Activated T-cell treated with anti-CD3 and anti-CD28 coated beads, Interleukin-2, amount 50 U/mL, for 72 hours (primary cell): ENCODE measurements at regions not wholly inside any gene's neighbourhood (a gene's known extent, or its start where the extent isn't known, plus 50 kb on each side); places are given as distances from the start of the nearest gene placed in this dataset.

Experiments used
- ATAC-seq, 2 donors: fragments of 150-1000 bp; cut with Tn5 transposase; replicated peaks in 1 of 2; 2 replicates each; pipeline ENCODE4 v1.10.0; 2021; ENCODE audit warnings: moderate library complexity in 2 of 2, mild to moderate bottlenecking in 1 of 2
- DNase-seq, 2 donors: peaks; one replicate each; pipeline ENCODE4 v3.0.0; 2021 to 2022; ENCODE audit warnings: mixed read lengths in 1 of 2
- H3K27ac Mint-ChIP-seq: one replicate; pipeline ENCODE4 v1.8.0; 2022; ENCODE audit warnings: mild to moderate bottlenecking, moderate library complexity, mixed read lengths
- H3K27me3 Mint-ChIP-seq: one replicate; pipeline ENCODE4 v1.8.0; 2022; ENCODE audit warnings: low read depth, mixed read lengths
- H3K36me3 Mint-ChIP-seq, 2 donors: one replicate each; pipeline ENCODE4 v1.8.0; 2022; ENCODE audit warnings: mixed read lengths in 2 of 2, mild to moderate bottlenecking in 1 of 2; ENCODE audit not compliant: insufficient read depth in 2 of 2
- H3K4me1 Mint-ChIP-seq: one replicate; pipeline ENCODE4 v1.8.0; 2022; ENCODE audit warnings: low read depth, mixed read lengths
- H3K4me3 Mint-ChIP-seq, 2 donors: one replicate each; pipeline ENCODE4 v1.8.0; 2022; ENCODE audit warnings: mild to moderate bottlenecking in 2 of 2, mixed read lengths in 2 of 2, moderate library complexity in 2 of 2
- H3K9me3 Mint-ChIP-seq, 2 donors: one replicate each; pipeline ENCODE4 v1.8.0; 2022; ENCODE audit warnings: mixed read lengths in 2 of 2

- Mint-ChIP-seq H3K36me3 (no peaks in the 10 kb centered on the region), H3K9me3 (peaks cover 0 to 1% of the 10 kb centered on the region in 2 donors), H3K4me1 (no peaks in the 10 kb centered on the region), H3K4me3 (no peak overlapping the region), H3K27me3 (no peaks in the 10 kb centered on the region), H3K27ac (no peak overlapping the region)
- DNase-seq (no peak), ATAC-seq (no peak)
Observed at GRCh38 chr3:95456835-95457234, 1357.6 kb upstream of the EPHA6 start.

- Mint-ChIP-seq H3K27ac (no peak overlapping the region), H3K27me3 (no peaks in the 10 kb centered on the region), H3K4me1 (no peaks in the 10 kb centered on the region), H3K4me3 (no peak overlapping the region), H3K36me3 (no peaks in the 10 kb centered on the region), H3K9me3 (peaks cover 0 to 4% of the 10 kb centered on the region in 2 donors)
- ATAC-seq (no peak), DNase-seq (no peak)
Observed at GRCh38 chr3:95459706-95460105, 1354.7 kb upstream of the EPHA6 start.

- Mint-ChIP-seq H3K36me3 (no peaks in the 10 kb centered on the region), H3K4me3 (no peak overlapping the region), H3K27ac (no peak overlapping the region), H3K9me3 (peaks cover 0 to 4% of the 10 kb centered on the region in 2 donors), H3K27me3 (no peaks in the 10 kb centered on the region), H3K4me1 (no peaks in the 10 kb centered on the region)
- DNase-seq (no peak), ATAC-seq (no peak)
Observed at GRCh38 chr3:95460274-95460673, 1354.1 kb upstream of the EPHA6 start.

- no peaks in the 10 kb centered on the region for H3K27me3 Mint-ChIP-seq
- no peaks in the 10 kb centered on the region for H3K4me1 Mint-ChIP-seq
- H3K4me3 Mint-ChIP-seq: no peak overlapping the region
- ATAC-seq: no peak
- no peak overlapping the region for H3K27ac Mint-ChIP-seq
- peaks cover 1 to 5% of the 10 kb centered on the region in 2 donors for H3K9me3 Mint-ChIP-seq
- H3K36me3 Mint-ChIP-seq: no peaks in the 10 kb centered on the region
- no peak for DNase-seq
Observed at GRCh38 chr3:95462161-95462560, 1352.2 kb upstream of the EPHA6 start.

GRCh38 chr3:95464346-95464745, 1350.0 kb upstream of the EPHA6 start:
- H3K9me3 Mint-ChIP-seq: peaks cover 5 to 6% of the 10 kb centered on the region in 2 donors
- H3K36me3 Mint-ChIP-seq: no peaks in the 10 kb centered on the region
- DNase-seq (no peak), ATAC-seq (no peak)
- no peak overlapping the region for H3K4me3 Mint-ChIP-seq
- H3K4me1 Mint-ChIP-seq: no peaks in the 10 kb centered on the region
- no peak overlapping the region for H3K27ac Mint-ChIP-seq
- H3K27me3 Mint-ChIP-seq: no peaks in the 10 kb centered on the region

GRCh38 chr3:95468331-95468730, 1346.1 kb upstream of the EPHA6 start:
- Mint-ChIP-seq H3K27me3 (no peaks in the 10 kb centered on the region), H3K9me3 (peaks cover 4 to 6% of the 10 kb centered on the region in 2 donors), H3K4me3 (no peak overlapping the region), H3K4me1 (no peaks in the 10 kb centered on the region), H3K27ac (no peak overlapping the region), H3K36me3 (no peaks in the 10 kb centered on the region)
- ATAC-seq: no peak
- DNase-seq: no peak

- Mint-ChIP-seq H3K4me1 (no peaks in the 10 kb centered on the region), H3K27me3 (no peaks in the 10 kb centered on the region), H3K27ac (no peak overlapping the region), H3K36me3 (no peaks in the 10 kb centered on the region), H3K9me3 (no peaks in the 10 kb centered on the region), H3K4me3 (no peak overlapping the region)
- DNase-seq: no peak
- no peak for ATAC-seq
Observed at GRCh38 chr3:95474338-95474737, 1340.1 kb upstream of the EPHA6 start.

- Mint-ChIP-seq H3K4me3 (no peak overlapping the region), H3K27ac (no peak overlapping the region), H3K9me3 (no peaks in the 10 kb centered on the region), H3K4me1 (no peaks in the 10 kb centered on the region), H3K27me3 (no peaks in the 10 kb centered on the region), H3K36me3 (no peaks in the 10 kb centered on the region)
- DNase-seq (no peak), ATAC-seq (no peak)
Observed at GRCh38 chr3:95476534-95476933, 1337.9 kb upstream of the EPHA6 start.

GRCh38 chr3:95506174-95506573, 1308.2 kb upstream of the EPHA6 start:
- ATAC-seq: no peak
- no peak overlapping the region for H3K27ac Mint-ChIP-seq
- no peaks in the 10 kb centered on the region for H3K4me1 Mint-ChIP-seq
- H3K9me3 Mint-ChIP-seq: peaks cover 0 to 2% of the 10 kb centered on the region in 2 donors
- H3K4me3 Mint-ChIP-seq: no peak overlapping the region
- H3K27me3 Mint-ChIP-seq: no peaks in the 10 kb centered on the region
- no peak for DNase-seq
- H3K36me3 Mint-ChIP-seq: no peaks in the 10 kb centered on the region

GRCh38 chr3:95508124-95508523, 1306.3 kb upstream of the EPHA6 start:
- no peaks in the 10 kb centered on the region for H3K4me1 Mint-ChIP-seq
- peaks cover 0 to 2% of the 10 kb centered on the region in 2 donors for H3K9me3 Mint-ChIP-seq
- no peak for ATAC-seq

GRCh38 chr3:95511828-95512227, 1302.6 kb upstream of the EPHA6 start:
- Mint-ChIP-seq H3K36me3 (no peaks in the 10 kb centered on the region), H3K27ac (no peak overlapping the region), H3K4me1 (no peaks in the 10 kb centered on the region), H3K27me3 (no peaks in the 10 kb centered on the region), H3K4me3 (no peak overlapping the region), H3K9me3 (peaks cover 2 to 5% of the 10 kb centered on the region in 2 donors)
- ATAC-seq: no peak
- no peak for DNase-seq

More at GRCh38 chr3:95508124-95508523, 1306.3 kb upstream of the EPHA6 start:
- no peak overlapping the region for H3K4me3 Mint-ChIP-seq
- no peak overlapping the region for H3K27ac Mint-ChIP-seq
- H3K36me3 Mint-ChIP-seq: no peaks in the 10 kb centered on the region
- no peak for DNase-seq
- H3K27me3 Mint-ChIP-seq: no peaks in the 10 kb centered on the region

GRCh38 chr3:95514260-95514659, 1300.1 kb upstream of the EPHA6 start:
- H3K4me3 Mint-ChIP-seq: no peak overlapping the region
- ATAC-seq (no peak), DNase-seq (no peak)
- peaks cover 2 to 5% of the 10 kb centered on the region in 2 donors for H3K9me3 Mint-ChIP-seq
- H3K27me3 Mint-ChIP-seq: no peaks in the 10 kb centered on the region
- no peaks in the 10 kb centered on the region for H3K4me1 Mint-ChIP-seq
- no peaks in the 10 kb centered on the region for H3K36me3 Mint-ChIP-seq
- no peak overlapping the region for H3K27ac Mint-ChIP-seq

GRCh38 chr3:95521396-95521795, 1293.0 kb upstream of the EPHA6 start:
- no peaks in the 10 kb centered on the region for H3K4me1 Mint-ChIP-seq
- ATAC-seq: no peak
- no peak overlapping the region for H3K4me3 Mint-ChIP-seq
- H3K36me3 Mint-ChIP-seq: no peaks in the 10 kb centered on the region
- H3K9me3 Mint-ChIP-seq: no peaks in the 10 kb centered on the region
- no peaks in the 10 kb centered on the region for H3K27me3 Mint-ChIP-seq
- no peak for DNase-seq
- no peak overlapping the region for H3K27ac Mint-ChIP-seq

GRCh38 chr3:95522449-95522848, 1291.9 kb upstream of the EPHA6 start:
- H3K4me3 Mint-ChIP-seq: no peak overlapping the region
- no peaks in the 10 kb centered on the region for H3K27me3 Mint-ChIP-seq
- no peak overlapping the region for H3K27ac Mint-ChIP-seq
- ATAC-seq (no peak), DNase-seq (no peak)
- H3K4me1 Mint-ChIP-seq: no peaks in the 10 kb centered on the region
- H3K36me3 Mint-ChIP-seq: no peaks in the 10 kb centered on the region
- H3K9me3 Mint-ChIP-seq: peaks cover 0 to 3% of the 10 kb centered on the region in 2 donors
